KMS-11 (cell line): ENCODE measurements at regions not wholly inside any gene's neighbourhood (a gene's known extent, or its start where the extent isn't known, plus 50 kb on each side); places are given as distances from the start of the nearest gene placed in this dataset.
"Not testable (repeated sequence)": the region's sequence is repeated elsewhere in the genome, so short reads cannot be mapped to it uniquely, and the experiment has no call there.

Experiments used
- H2AFZ ChIP-seq: fragments of 200-600 bp; sonication (generic); 2 replicates; pipeline ENCODE4 v1.6.1; 2016; ENCODE audit warnings: antibody characterized with exemption, mixed run types, low read depth
- H3K27ac ChIP-seq: fragments of 200-600 bp; sonication (generic); 2 replicates; pipeline ENCODE4 v1.6.1; 2016; ENCODE audit warnings: mild to moderate bottlenecking, mixed run types
- H3K27me3 ChIP-seq: fragments of 200-600 bp; sonication (generic); 2 replicates; pipeline ENCODE4 v1.6.1; 2017; ENCODE audit warnings: mild to moderate bottlenecking, low read depth, mixed run types, moderate library complexity; ENCODE audit not compliant: insufficient read depth
- H3K36me3 ChIP-seq: fragments of 200-600 bp; sonication (generic); 2 replicates; pipeline ENCODE4 v1.6.1; 2017; ENCODE audit warnings: mild to moderate bottlenecking, mixed run types; ENCODE audit not compliant: insufficient read depth
- H3K4me1 ChIP-seq: fragments of 200-600 bp; sonication (generic); 2 replicates; pipeline ENCODE4 v1.6.1; 2016; ENCODE audit warnings: mild to moderate bottlenecking, low read depth, mixed run types; ENCODE audit not compliant: poor library complexity, severe bottlenecking
- H3K4me2 ChIP-seq: fragments of 200-600 bp; sonication (generic); 2 replicates; pipeline ENCODE4 v1.7.0; 2016; ENCODE audit warnings: mild to moderate bottlenecking, mixed run types
- H3K4me3 ChIP-seq: fragments of 200-600 bp; sonication (generic); IDR thresholded peaks from 2 replicates; pipeline ENCODE4 v1.6.1; 2017; ENCODE audit warnings: low read depth, low read length, mixed read lengths; ENCODE audit not compliant: insufficient read depth
- H3K79me2 ChIP-seq: fragments of 200-600 bp; sonication (generic); 2 replicates; pipeline ENCODE4 v1.6.1; 2016; ENCODE audit warnings: low read depth, mixed run types; ENCODE audit not compliant: insufficient read depth
- H3K9ac ChIP-seq: fragments of 200-600 bp; sonication (generic); 2 replicates; pipeline ENCODE4 v1.6.1; 2016; ENCODE audit warnings: mild to moderate bottlenecking, mixed run types
- H4K20me1 ChIP-seq: fragments of 200-600 bp; sonication (generic); 2 replicates; pipeline ENCODE4 v1.6.1; 2016; ENCODE audit warnings: mild to moderate bottlenecking, mixed run types; ENCODE audit not compliant: insufficient read depth
- TF ChIP-seq, protein P1 (sequence below): fragments of 200-600 bp; sonication (generic); conservative IDR thresholded peaks from 2 replicates; pipeline ENCODE4 v1.6.1; 2017; ENCODE audit warnings: low read depth, mild to moderate bottlenecking, antibody characterized with exemption, low read length, moderate library complexity, mixed read lengths

GRCh38 chr20:56702931-56703840, 74.1 kb downstream of the TFAP2C start:
- H3K9ac ChIP-seq: no peak overlapping the region
- no peaks in the 10 kb centered on the region for H3K36me3 ChIP-seq
- H3K27me3 ChIP-seq: no peaks in the 10 kb centered on the region
- H4K20me1 ChIP-seq: no peaks in the 10 kb centered on the region
- TF ChIP-seq, protein P1, sequence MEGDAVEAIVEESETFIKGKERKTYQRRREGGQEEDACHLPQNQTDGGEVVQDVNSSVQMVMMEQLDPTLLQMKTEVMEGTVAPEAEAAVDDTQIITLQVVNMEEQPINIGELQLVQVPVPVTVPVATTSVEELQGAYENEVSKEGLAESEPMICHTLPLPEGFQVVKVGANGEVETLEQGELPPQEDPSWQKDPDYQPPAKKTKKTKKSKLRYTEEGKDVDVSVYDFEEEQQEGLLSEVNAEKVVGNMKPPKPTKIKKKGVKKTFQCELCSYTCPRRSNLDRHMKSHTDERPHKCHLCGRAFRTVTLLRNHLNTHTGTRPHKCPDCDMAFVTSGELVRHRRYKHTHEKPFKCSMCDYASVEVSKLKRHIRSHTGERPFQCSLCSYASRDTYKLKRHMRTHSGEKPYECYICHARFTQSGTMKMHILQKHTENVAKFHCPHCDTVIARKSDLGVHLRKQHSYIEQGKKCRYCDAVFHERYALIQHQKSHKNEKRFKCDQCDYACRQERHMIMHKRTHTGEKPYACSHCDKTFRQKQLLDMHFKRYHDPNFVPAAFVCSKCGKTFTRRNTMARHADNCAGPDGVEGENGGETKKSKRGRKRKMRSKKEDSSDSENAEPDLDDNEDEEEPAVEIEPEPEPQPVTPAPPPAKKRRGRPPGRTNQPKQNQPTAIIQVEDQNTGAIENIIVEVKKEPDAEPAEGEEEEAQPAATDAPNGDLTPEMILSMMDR: no peak
- no peak overlapping the region for H3K4me2 ChIP-seq
- no peak overlapping the region for H2AFZ ChIP-seq
- H3K4me3 ChIP-seq: no peak overlapping the region
- no peak overlapping the region for H3K27ac ChIP-seq
- H3K79me2 ChIP-seq: no peaks in the 10 kb centered on the region
- H3K4me1 ChIP-seq: no peaks in the 10 kb centered on the region

GRCh38 chr20:56706867-56707360, 77.8 kb downstream of the TFAP2C start:
- Histone ChIP-seq H3K27ac (no peak overlapping the region), H2AFZ (no peak overlapping the region), H3K4me1 (no peaks in the 10 kb centered on the region), H3K4me3 (no peak overlapping the region), H3K36me3 (no peaks in the 10 kb centered on the region), H4K20me1 (no peaks in the 10 kb centered on the region), H3K79me2 (no peaks in the 10 kb centered on the region), H3K4me2 (no peak overlapping the region), H3K27me3 (no peaks in the 10 kb centered on the region), H3K9ac (no peak overlapping the region)
- TF ChIP-seq, protein P1: no peak

- no peaks in the 10 kb centered on the region for H3K79me2 ChIP-seq
Observed at GRCh38 chr20:56708991-56709390, 79.9 kb downstream of the TFAP2C start.

GRCh38 chr20:56710125-56710524, 81.0 kb downstream of the TFAP2C start:
- H3K27me3 ChIP-seq: no peaks in the 10 kb centered on the region
- H3K4me3 ChIP-seq: no peak overlapping the region
- no peaks in the 10 kb centered on the region for H3K79me2 ChIP-seq
- no peak overlapping the region for H3K9ac ChIP-seq
- H3K27ac ChIP-seq: no peak overlapping the region
- H4K20me1 ChIP-seq: no peaks in the 10 kb centered on the region
- no peak overlapping the region for H3K4me2 ChIP-seq
- TF ChIP-seq, protein P1: no peak
- no peaks in the 10 kb centered on the region for H3K36me3 ChIP-seq
- H3K4me1 ChIP-seq: no peaks in the 10 kb centered on the region
- no peak overlapping the region for H2AFZ ChIP-seq

More at GRCh38 chr20:56708991-56709390, 79.9 kb downstream of the TFAP2C start:
- Histone ChIP-seq H3K27ac (no peak overlapping the region), H3K9ac (no peak overlapping the region), H3K36me3 (no peaks in the 10 kb centered on the region), H3K4me1 (no peaks in the 10 kb centered on the region), H2AFZ (no peak overlapping the region), H4K20me1 (no peaks in the 10 kb centered on the region), H3K4me2 (no peak overlapping the region), H3K27me3 (no peaks in the 10 kb centered on the region), H3K4me3 (no peak overlapping the region)
- TF ChIP-seq, protein P1: no peak

DNA sequence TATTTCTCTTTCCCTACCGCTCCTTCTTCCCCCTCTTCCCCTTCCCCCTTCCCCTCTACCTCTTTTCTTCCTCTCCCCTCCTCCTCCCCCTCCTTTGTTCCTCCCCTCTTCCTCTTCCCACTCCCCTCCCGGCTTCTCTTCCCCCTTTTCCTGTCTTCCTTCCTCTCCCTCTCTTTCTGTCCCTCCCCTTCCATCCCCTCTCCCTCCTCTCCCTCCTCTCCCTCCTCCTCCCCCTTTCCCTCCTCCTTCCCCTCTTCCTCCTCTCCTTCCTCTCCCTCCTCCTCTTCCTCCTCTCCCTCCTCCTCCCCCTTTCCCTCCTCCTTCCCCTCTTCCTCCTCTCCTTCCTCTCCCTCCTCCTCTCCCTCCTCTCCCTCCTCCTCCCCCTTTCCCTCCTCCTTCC, 81.5 kb downstream of the TFAP2C start:
- H3K79me2 ChIP-seq, H4K20me1 ChIP-seq, H3K36me3 ChIP-seq, H3K9ac ChIP-seq, H3K4me3 ChIP-seq, H3K4me2 ChIP-seq, H3K4me1 ChIP-seq, H2AFZ ChIP-seq, H3K27me3 ChIP-seq, H3K27ac ChIP-seq: not testable (repeated sequence)
